ENCODE measurements at regions not wholly inside any gene's neighbourhood (a gene's known extent, or its start where the extent isn't known, plus 50 kb on each side); places are given as distances from the start of the nearest gene placed in this dataset.

DNA sequence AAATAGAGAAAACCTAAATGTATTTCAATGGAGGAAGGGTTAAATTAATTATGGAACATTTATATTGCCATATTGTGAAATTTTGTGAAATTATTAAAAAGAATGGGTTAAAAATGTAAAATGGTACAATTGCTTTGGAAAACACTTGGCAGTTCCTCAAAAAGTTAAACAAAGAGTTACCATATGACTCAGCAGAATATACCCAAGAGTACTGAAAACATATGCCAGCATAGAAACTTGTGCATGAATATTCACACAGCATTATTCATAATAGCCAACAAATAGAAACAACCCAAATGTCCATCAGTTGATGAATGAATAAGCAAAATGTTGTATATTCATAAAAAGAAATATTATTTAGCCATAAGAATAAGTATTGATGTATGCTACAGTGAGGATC is 181.0 kb upstream of the MAST4 start:
- H3K4me1 ChIP-seq, result no peaks in the 10 kb centered on the region
- DNase-seq, result no peak
- H3K27ac ChIP-seq, result no peak overlapping the region
- no peak overlapping the region for H3K4me3 ChIP-seq
- H3K27me3 ChIP-seq, result no peaks in the 10 kb centered on the region
- H3K9me3 ChIP-seq, result no peaks in the 10 kb centered on the region
- no peaks in the 10 kb centered on the region for H3K36me3 ChIP-seq
- intact Hi-C loops (cut with DNase I; ENCODE audit: low total_unique reads), result no loop called here
- TF ChIP-seq, protein P1, sequence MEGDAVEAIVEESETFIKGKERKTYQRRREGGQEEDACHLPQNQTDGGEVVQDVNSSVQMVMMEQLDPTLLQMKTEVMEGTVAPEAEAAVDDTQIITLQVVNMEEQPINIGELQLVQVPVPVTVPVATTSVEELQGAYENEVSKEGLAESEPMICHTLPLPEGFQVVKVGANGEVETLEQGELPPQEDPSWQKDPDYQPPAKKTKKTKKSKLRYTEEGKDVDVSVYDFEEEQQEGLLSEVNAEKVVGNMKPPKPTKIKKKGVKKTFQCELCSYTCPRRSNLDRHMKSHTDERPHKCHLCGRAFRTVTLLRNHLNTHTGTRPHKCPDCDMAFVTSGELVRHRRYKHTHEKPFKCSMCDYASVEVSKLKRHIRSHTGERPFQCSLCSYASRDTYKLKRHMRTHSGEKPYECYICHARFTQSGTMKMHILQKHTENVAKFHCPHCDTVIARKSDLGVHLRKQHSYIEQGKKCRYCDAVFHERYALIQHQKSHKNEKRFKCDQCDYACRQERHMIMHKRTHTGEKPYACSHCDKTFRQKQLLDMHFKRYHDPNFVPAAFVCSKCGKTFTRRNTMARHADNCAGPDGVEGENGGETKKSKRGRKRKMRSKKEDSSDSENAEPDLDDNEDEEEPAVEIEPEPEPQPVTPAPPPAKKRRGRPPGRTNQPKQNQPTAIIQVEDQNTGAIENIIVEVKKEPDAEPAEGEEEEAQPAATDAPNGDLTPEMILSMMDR (IDR thresholded peaks at IDR 0.05), result no peak

DNA sequence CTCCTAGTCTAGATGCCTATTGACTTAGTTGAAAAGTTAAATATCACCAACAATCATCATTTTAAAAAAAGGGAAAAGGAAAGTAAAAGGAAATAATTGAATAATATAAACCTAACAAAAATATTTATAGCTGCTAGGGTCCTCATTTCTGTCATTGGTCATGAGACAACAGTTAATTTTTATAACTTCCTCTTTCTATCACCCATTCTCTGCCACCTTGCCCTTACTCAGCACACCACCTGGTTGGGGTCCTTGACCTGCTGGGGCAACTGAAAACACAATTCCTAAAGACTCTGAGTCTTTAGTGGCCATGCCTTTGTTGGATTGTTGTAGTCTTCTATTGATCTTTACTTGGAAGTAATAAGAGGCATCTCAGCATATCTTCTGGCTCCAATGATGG is 179.5 kb upstream of the MAST4 start:
- DNase-seq, result no peak
- Histone ChIP-seq H3K27me3 (no peaks in the 10 kb centered on the region), H3K36me3 (no peaks in the 10 kb centered on the region), H3K9me3 (no peaks in the 10 kb centered on the region), H3K27ac (no peak overlapping the region), H3K4me3 (no peak overlapping the region), H3K4me1 (no peaks in the 10 kb centered on the region)
- TF ChIP-seq, protein P1 (IDR thresholded peaks at IDR 0.05), result no peak
- intact Hi-C loops (cut with DNase I; ENCODE audit: low total_unique reads), result no loop called here

DNA sequence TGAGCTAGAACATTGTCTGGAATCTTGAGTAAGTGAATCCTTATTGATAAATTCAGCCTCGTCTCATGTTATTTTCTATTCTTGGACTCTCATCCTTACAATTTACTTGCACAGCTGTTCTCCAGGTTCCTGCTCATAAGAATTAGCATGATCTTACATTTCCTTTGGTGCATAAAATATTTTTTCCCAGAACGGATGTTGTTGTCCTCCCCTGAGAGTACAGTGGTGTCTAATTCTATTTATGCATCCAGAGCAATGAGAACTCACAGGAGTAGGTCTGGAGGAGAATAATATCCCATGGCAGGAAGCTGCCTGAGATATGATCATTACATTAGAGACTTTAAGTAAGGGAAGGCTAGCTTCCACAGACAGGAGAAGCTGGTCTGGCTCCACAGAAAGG is 178.4 kb upstream of the MAST4 start:
- no peak for DNase-seq
- Histone ChIP-seq H3K27ac (no peak overlapping the region), H3K36me3 (no peaks in the 10 kb centered on the region), H3K4me1 (no peaks in the 10 kb centered on the region), H3K4me3 (no peak overlapping the region), H3K27me3 (no peaks in the 10 kb centered on the region), H3K9me3 (no peaks in the 10 kb centered on the region)
- intact Hi-C loops (cut with DNase I; ENCODE audit: low total_unique reads), result no loop called here
- TF ChIP-seq, protein P1 (IDR thresholded peaks at IDR 0.05), result no peak

DNA sequence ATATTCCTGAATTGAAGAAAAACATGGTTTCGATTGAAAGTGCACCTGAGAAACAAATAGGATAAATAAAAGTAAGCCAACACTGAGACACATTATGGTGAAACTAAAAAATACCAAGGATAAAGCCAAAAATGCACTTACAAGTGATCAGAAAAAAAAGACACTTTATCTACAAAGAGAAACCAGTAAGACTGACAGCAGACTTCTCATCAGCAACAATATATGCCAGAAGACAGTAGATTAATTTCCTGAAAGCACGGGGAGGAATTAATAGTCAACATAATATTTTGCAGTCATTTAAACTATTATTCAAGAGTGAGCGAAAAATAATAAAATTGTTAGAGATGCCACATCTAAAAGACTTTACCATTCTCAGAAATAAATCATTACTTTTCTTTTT is 172.7 kb upstream of the MAST4 start:
- H3K36me3 ChIP-seq, result no peaks in the 10 kb centered on the region
- no peaks in the 10 kb centered on the region for H3K4me1 ChIP-seq
- no peak overlapping the region for H3K4me3 ChIP-seq
- no peaks in the 10 kb centered on the region for H3K27me3 ChIP-seq
- no peak for DNase-seq
- intact Hi-C loops (cut with DNase I; ENCODE audit: low total_unique reads), result no loop called here
- TF ChIP-seq, protein P1 (IDR thresholded peaks at IDR 0.05), result no peak
- no peak overlapping the region for H3K27ac ChIP-seq
- no peaks in the 10 kb centered on the region for H3K9me3 ChIP-seq

DNA sequence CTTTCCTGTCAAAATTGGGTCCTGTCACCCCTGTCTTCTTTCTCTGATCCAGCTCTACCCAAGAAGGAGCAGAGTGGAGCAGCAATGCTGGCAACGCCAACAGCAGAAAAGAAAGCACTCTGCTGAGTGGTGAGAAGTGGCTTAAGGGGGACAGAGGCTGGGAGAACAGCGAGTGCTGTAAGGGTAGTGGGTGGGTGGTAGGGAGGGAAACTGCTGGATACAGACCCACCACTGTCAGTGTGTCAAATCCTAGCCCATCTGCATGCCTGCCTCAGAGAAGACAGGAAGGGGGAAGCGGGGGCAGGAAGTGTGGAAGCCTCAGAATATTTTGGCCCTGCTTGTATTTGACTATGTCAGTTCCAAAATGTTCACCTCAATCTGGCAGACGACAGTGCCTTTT is 170.4 kb upstream of the MAST4 start:
- TF ChIP-seq, protein P1 (IDR thresholded peaks at IDR 0.05), result no peak
- no peaks in the 10 kb centered on the region for H3K36me3 ChIP-seq
- intact Hi-C loops (cut with DNase I; ENCODE audit: low total_unique reads), result no loop called here
- DNase-seq, result no peak
- no peaks in the 10 kb centered on the region for H3K27me3 ChIP-seq
- H3K27ac ChIP-seq, result no peak overlapping the region
- no peak overlapping the region for H3K4me3 ChIP-seq
- no peaks in the 10 kb centered on the region for H3K9me3 ChIP-seq
- H3K4me1 ChIP-seq, result no peaks in the 10 kb centered on the region
